GM19324 (cell line): ENCODE measurements at regions not wholly inside any gene's neighbourhood (a gene's known extent, or its start where the extent isn't known, plus 50 kb on each side); places are given as distances from the start of the nearest gene placed in this dataset.

ENCODE experiments used
- ATAC-seq: cut with Tn5 transposase; IDR thresholded peaks from one replicate; pipeline ENCODE4 v1.9.1; 2021; ENCODE audit warnings: mild to moderate bottlenecking, moderate library complexity; ENCODE audit not compliant: unreplicated experiment, low FRiP score

GRCh38 chr4:38189445-38189844, 229.2 kb downstream of the PTTG2 start:
- ATAC-seq: no peak

DNA sequence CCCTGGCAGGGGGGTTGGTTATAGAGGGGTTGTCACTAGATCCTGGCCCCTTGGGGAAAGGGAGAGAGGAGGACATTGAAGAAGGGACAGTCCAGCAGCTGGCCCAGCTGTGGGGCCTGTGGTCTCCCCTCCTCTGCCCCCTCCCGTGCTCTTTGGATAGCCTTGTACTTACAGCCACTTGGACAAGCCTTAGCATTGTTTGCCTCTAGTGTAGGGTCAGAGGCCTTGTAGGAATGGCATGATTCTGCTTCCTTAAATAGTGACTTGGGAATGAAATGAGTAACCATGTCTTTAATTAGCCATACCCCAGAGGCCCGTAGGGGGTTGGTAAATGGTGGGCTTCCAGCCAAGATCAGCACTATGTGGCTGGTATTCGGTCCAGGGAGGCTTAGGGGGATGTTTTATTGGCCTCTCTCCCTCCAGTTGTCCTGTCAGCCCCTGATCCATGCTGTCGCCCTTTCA, 230.6 kb downstream of the PTTG2 start:
- no peak for ATAC-seq

DNA sequence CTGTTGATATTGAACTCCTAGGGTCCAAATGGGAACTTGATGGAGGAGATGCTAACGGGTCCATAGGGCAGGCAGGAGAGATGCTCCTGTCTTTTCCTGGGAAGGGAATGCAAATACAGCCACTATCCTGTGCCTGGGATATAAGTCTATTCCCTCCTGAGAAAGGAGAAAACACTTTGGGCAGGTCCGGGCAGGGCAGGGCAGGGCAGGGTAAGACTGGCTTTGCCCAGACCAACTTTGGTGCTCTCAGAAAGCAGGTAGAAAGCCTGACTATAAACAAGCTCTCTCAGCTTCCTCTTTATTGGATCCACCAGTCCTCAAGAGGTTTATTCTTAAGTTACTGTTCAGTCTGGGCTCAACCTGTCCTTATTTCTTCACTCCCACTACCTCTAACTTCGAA, 232.3 kb downstream of the PTTG2 start:
- no peak for ATAC-seq

DNA sequence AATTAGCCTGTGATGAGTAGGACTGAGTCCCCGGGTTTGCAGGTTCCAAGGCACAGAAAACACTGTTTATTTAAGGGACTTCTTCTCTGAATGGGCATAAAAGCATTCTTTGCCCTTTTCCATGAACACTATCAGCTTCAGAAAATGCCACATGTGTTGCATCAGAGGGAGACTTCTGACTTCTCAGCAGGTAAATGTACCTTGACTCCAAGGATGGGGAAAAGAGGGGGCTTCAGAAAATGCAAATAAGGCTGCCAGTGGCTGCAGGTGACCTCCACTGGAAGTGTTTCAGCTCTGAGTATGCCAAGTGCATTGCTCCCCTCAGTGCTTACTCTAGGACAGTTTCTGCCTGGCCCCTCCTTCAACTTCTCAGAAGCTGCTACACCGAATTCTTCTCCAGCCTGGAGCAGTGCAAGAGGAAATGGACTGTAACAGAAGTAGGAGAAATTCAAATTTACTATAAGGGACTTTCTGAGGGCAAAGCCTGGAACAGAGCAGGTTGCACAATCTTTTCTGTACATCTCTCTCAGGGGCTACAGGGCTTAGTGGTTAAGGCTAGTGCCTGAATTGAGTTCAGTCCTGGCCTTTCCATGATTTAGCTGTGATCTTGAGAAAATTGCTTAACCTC, 233.2 kb downstream of the PTTG2 start:
- no peak for ATAC-seq

DNA sequence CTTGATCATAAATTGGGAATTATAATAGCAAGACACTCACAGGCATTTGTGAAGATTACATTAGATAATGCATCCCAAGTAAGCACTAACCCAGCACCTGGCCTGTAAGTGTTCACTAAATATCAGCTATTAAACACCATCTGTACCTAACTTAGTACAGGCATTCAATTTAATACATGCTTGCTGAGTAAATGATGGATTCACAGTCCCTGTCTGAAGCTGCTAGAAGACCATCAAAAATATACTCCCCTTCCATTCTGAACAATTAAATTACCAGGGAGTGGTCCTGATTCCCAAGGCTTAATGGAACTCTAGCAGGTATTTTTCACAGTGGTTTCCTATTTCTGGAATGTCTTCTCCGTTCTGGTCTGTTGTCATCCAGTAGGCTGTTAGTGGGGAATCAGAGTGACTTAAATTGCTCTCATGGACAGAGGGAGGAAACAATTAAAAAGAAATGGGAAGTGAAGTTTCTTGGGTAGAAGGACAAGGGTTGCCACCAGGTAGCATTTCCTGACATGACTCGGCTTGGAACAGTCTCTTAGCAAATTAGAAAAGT, 233.9 kb downstream of the PTTG2 start:
- no peak for ATAC-seq

DNA sequence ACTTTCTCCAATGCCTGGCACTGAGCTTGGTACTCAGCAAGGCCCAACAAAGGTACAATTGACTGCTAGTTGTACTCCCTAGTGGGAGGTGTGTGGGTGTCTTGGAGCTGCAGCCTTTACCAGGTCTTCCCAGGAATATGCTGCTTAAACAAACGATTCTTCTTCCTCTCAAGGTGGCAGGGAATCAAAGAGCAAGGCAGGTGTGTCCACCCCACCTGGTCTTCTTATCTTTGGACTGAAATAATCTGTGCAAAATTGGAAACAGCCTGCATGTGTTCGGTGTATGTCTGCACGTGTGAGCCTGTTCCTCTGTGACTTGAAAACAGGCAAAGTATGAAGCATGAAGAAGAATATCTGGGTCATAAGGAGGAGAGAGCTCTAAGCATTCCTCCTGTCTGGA, 235.3 kb downstream of the PTTG2 start:
- ATAC-seq: no peak

DNA sequence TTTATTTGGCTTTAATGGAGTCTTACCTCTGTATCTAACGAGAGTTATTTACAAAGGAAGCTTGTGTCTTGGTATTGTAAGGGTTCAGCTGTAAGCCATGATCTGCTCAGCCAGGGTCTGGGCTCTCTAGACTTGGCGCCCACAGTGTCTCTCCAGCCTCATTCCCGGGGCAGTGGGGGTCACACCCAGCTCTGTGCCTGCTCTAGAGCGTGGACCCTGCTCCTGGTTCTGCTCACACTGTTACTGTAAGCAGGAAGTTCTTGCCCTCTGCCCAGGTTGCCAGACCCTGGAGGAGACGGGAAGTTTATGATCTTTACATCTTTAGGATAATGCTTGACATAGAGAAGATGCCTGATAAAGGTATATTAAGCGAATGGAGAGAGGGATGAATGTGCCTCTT, 235.7 kb downstream of the PTTG2 start:
- ATAC-seq: no peak

GRCh38 chr4:38202242-38202641, 242.0 kb downstream of the PTTG2 start:
- ATAC-seq: no peak

- no peak for ATAC-seq
Measured at GRCh38 chr4:38203609-38204008, 243.4 kb downstream of the PTTG2 start.

DNA sequence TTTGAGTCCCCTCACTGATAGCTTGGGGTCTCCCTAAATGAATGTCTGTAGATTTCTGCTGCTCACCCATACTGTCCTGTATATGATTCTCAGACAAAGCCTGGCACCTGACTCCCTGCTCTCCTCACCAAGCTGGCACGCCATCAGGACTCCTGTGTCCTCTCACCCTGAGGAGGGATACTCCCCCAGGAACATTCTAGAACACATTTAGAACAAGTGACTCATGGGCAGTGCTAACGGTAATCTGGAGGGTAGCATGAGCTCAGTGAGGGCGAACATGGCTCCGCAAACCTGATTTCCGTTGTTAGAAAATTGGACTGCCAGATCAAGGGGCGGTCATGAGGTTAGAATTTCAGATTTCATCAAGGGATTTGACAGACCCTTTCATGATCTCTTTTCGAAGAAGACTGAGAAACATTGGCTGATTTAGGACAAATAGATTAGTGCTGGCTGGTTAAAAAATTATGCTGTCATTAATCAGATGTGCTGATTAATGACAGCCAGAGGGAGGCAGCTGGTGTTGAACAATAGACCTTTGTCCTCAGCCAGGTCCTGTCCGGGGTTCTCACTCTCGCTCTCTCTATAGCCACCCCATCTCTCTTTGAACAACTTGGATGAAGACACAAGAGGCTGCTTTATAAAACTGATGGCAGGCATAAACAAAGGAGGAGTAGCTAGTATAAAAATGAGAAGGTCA, 244.3 kb downstream of the PTTG2 start:
- ATAC-seq: no peak

DNA sequence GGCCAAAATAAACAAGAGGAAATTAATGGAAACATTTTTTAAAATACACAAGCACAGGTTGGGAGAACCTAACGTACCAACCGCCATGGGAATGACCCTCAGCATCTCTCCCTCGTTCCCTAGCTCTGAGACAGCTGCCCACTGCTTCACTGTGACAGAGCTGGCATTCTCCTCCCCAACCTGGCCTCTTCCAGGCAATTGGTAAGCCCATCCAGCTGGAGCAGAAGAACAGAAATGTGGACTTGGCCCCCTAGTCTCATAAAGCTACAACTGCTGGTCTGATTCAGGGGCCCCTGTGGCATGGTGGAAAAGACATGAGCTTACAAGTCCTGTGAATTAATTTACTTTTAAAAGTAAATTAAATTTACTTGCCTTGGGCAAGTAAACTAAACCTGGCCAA, 245.1 kb downstream of the PTTG2 start:
- ATAC-seq: no peak

GRCh38 chr4:38207110-38207457, 246.9 kb downstream of the PTTG2 start:
- ATAC-seq: no peak

DNA sequence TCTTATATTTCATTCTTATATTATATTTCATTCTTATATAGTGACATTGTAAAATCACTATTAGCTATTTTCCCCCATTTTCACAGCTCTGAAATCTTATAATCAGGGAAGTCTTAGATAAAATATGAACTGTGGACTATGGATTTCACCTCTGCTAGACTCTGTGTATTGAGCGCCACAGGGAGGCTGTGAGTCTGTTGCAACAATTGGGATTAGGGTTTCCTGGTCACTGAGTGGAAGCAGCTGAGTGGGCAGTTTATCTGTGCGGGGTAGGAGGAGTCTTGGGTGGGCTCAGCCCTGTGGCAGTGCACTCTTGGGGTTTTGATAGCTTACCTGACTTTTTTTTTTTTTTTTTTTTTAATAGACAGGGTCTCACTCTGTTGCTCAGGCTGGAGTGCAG, 249.5 kb downstream of the PTTG2 start:
- ATAC-seq: no peak

- no peak for ATAC-seq
Measured at GRCh38 chr4:38210396-38211114, 250.4 kb downstream of the PTTG2 start.

GRCh38 chr4:38211885-38212284, 251.7 kb downstream of the PTTG2 start:
- ATAC-seq: no peak

- ATAC-seq: no peak
Measured at GRCh38 chr4:38213083-38213805, 253.0 kb downstream of the PTTG2 start.

DNA sequence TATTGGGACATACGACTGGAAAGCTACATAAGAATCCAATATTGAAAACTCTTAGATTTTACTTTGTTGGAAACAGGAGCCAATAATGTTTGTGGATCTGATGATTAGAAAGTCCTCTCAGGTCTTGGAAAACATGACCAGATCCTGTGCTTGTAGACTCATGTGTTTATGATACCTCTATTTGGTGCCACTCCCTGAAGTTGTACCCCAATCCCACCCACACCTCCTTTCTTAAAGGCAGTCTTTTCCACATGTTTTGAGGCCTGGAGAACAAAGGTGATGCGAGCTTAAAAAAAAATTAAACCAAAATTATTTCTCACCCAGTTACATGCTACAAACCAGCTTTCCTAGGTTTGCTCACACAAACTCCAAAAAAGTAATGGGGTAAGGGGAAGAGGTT, 262.7 kb downstream of the PTTG2 start:
- ATAC-seq: no peak

DNA sequence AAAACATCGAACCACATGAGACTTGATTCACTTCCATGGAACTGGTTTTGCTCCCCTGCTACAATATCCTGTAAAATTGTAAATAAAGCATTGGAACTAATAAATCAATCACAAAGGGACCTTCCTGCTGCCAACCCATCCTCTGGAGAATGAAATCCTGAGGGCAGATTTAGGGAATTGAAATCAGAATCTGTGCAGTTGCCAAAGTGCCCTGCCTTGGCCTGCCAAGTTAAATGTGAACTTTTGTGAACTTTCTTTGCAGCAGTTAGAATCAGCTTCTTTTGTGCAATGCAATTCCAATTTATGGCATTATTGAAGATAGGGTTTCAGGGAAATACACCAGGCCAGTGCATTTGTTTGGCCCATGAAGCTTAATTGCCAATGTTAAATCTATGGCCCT, 263.1 kb downstream of the PTTG2 start:
- no peak for ATAC-seq

DNA sequence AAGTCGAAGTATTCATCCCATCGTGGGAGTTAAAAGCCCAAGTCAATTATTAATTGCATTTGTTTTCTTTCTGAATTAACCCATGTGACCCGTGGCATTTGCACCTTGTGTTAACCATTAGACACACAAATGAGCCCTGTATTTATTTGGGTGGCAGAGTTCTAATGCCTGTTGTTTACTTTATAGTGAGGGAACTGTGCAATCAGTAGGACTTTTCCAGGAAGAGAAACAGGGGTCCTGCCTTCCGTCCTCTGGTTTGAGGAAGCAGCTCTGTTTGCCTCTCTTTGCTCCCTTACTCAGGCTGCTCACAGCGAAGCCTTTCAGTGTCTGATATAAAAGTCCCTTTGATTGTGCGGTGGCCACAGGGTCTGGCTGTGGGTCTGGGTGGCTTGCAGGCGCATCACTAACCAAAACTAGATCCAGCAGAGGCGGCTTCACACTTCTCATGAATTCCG, 263.6 kb downstream of the PTTG2 start:
- ATAC-seq: no peak

- no peak for ATAC-seq
Measured at GRCh38 chr4:38224850-38225249, 264.7 kb downstream of the PTTG2 start.

GRCh38 chr4:38226170-38226569, 266.0 kb downstream of the PTTG2 start:
- ATAC-seq: no peak
